MM.1S (cell line): ENCODE measurements at regions not wholly inside any gene's neighbourhood (a gene's known extent, or its start where the extent isn't known, plus 50 kb on each side); places are given as distances from the start of the nearest gene placed in this dataset.
"Not testable (repeated sequence)": the region's sequence is repeated elsewhere in the genome, so short reads cannot be mapped to it uniquely, and the experiment has no call there.

Experiments
- EZH2 ChIP-seq: fragments of 300-600 bp; sonication (generic); optimal IDR thresholded peaks from 2 replicates; pipeline ENCODE3; 2017; ENCODE audit warnings: low read depth, mild to moderate bottlenecking, antibody characterized with exemption, low read length, mixed read lengths
- EZH2phosphoT487 ChIP-seq: fragments of 300-600 bp; sonication (generic); IDR thresholded peaks from 2 replicates; pipeline ENCODE4 v1.6.1; 2018; ENCODE audit warnings: antibody characterized with exemption, low read length
- TF ChIP-seq, protein P1 (sequence below): fragments of 300-600 bp; sonication (generic); IDR thresholded peaks from 2 replicates; pipeline ENCODE4 v1.5.1; 2016; ENCODE audit warnings: antibody characterized with exemption, low read length, mixed read lengths

DNA sequence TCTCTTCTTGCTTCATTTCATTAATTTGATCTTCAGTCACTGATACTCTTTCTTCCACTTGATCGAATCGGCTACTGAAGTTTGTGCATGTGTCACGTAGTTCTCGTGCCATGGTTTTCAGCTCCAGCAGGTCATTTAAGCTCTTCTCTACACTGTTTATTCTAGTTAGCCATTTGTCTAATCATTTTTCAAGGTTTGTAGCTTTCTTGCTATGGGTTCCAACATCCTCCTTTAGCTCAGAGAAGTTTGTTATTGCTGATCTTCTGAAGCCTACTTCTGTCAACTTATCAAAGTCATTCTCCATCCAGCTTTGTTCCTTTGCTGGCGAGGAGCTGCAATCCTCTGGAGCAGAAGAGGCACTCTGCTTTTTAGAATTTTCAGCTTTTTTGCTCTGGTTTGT, 180.0 kb upstream of the TMEM196 start:
- TF ChIP-seq, protein P1, sequence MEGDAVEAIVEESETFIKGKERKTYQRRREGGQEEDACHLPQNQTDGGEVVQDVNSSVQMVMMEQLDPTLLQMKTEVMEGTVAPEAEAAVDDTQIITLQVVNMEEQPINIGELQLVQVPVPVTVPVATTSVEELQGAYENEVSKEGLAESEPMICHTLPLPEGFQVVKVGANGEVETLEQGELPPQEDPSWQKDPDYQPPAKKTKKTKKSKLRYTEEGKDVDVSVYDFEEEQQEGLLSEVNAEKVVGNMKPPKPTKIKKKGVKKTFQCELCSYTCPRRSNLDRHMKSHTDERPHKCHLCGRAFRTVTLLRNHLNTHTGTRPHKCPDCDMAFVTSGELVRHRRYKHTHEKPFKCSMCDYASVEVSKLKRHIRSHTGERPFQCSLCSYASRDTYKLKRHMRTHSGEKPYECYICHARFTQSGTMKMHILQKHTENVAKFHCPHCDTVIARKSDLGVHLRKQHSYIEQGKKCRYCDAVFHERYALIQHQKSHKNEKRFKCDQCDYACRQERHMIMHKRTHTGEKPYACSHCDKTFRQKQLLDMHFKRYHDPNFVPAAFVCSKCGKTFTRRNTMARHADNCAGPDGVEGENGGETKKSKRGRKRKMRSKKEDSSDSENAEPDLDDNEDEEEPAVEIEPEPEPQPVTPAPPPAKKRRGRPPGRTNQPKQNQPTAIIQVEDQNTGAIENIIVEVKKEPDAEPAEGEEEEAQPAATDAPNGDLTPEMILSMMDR, result not testable (repeated sequence)
- not testable (repeated sequence) for TF ChIP-seq EZH2, EZH2phosphoT487
